Keratinocyte (primary cell): ENCODE measurements at regions not wholly inside any gene's neighbourhood (a gene's known extent, or its start where the extent isn't known, plus 50 kb on each side); places are given as distances from the start of the nearest gene placed in this dataset.

Experiments
- DNase-seq: peaks from one replicate; pipeline ENCODE4 v3.0.0-alpha.2; 2011; ENCODE audit warnings: low read depth, missing footprints, low spot score
- FAIRE-seq: peaks from 2 replicates; lab custom pipeline; 2011; peaks lifted over from hg19 to GRCh38; lab: Jason Lieb, UNC
- H2AFZ ChIP-seq: 2 replicates; pipeline ENCODE4 v1.6.0; 2012; ENCODE audit warnings: low read length, control low read depth, inconsistent platforms; ENCODE audit not compliant: control insufficient read depth
- H3K27ac ChIP-seq: 2 replicates; pipeline ENCODE4 v1.5.1; 2011; ENCODE audit warnings: low read length; ENCODE audit not compliant: control insufficient read depth, insufficient read depth
- H3K27me3 ChIP-seq: 3 replicates; pipeline ENCODE4 v1.6.0; 2011; ENCODE audit warnings: low read length; ENCODE audit not compliant: control insufficient read depth, insufficient read depth; ENCODE audit errors: extremely low read depth
- H3K36me3 ChIP-seq, 2 experiments: 2 replicates in 1 of 2; 3 replicates in 1 of 2; pipeline ENCODE4 v1.5.1; 2011; ENCODE audit warnings: low read length in 2 of 2, mild to moderate bottlenecking in 1 of 2; ENCODE audit not compliant: control insufficient read depth in 2 of 2, insufficient read depth in 2 of 2; ENCODE audit errors: extremely low read depth in 1 of 2
- H3K4me1 ChIP-seq: 3 replicates; pipeline ENCODE4 v1.5.1; 2011; ENCODE audit warnings: low read length; ENCODE audit not compliant: control insufficient read depth, insufficient read depth; ENCODE audit errors: extremely low read depth
- H3K4me2 ChIP-seq: 3 replicates; pipeline ENCODE4 v1.6.0; 2011; ENCODE audit warnings: low read depth, low read length; ENCODE audit not compliant: control insufficient read depth, insufficient read depth; ENCODE audit errors: extremely low read depth
- H3K4me3 ChIP-seq, 3 experiments: fragments of 200-600 bp in 1 of 3; sonication (generic) in 1 of 3; 2 replicates in 2 of 3; 3 replicates in 1 of 3; pipeline ENCODE4 v1.5.1; 2011 to 2016; ENCODE audit warnings: low read length in 3 of 3, mild to moderate bottlenecking in 3 of 3, control low read depth in 2 of 3, inconsistent platforms in 1 of 3, low read depth in 1 of 3, mixed read lengths in 1 of 3, mixed run types in 1 of 3, moderate library complexity in 1 of 3; ENCODE audit not compliant: control insufficient read depth in 2 of 3, insufficient read depth in 2 of 3; ENCODE audit errors: extremely low read depth in 1 of 3
- H3K79me2 ChIP-seq: 2 replicates; pipeline ENCODE4 v1.6.0; 2012; ENCODE audit warnings: low read length; ENCODE audit not compliant: control insufficient read depth, insufficient read depth
- H3K9ac ChIP-seq: 3 replicates; pipeline ENCODE4 v1.6.0; 2011; ENCODE audit warnings: low read length; ENCODE audit not compliant: control insufficient read depth, insufficient read depth; ENCODE audit errors: extremely low read depth
- H3K9me1 ChIP-seq: 3 replicates; pipeline ENCODE4 v1.6.0; 2011; ENCODE audit warnings: low read length; ENCODE audit not compliant: control insufficient read depth, insufficient read depth; ENCODE audit errors: extremely low read depth
- H3K9me3 ChIP-seq: 2 replicates; pipeline ENCODE4 v1.5.1; 2012; ENCODE audit warnings: low read depth, low read length; ENCODE audit not compliant: control insufficient read depth
- H4K20me1 ChIP-seq: 3 replicates; pipeline ENCODE4 v1.6.0; 2011; ENCODE audit warnings: low read length; ENCODE audit not compliant: control insufficient read depth, insufficient read depth; ENCODE audit errors: extremely low read depth
- EZH2 ChIP-seq: IDR thresholded peaks from one replicate; pipeline ENCODE4 v1.6.1; 2012; ENCODE audit warnings: inconsistent platforms, mild to moderate bottlenecking, low read length, moderate library complexity
- dilution Hi-C: fragments of 300-500 bp; cut with MboI; formaldehyde crosslinking; loops from one replicate; pipeline ENCODE4 v1.7.0; 2020; ENCODE audit warnings: low sequenced_read_pairs; ENCODE audit not compliant: extremely low pct_ligation_motif_present
- TF ChIP-seq, protein P1 (sequence below), 3 experiments: IDR thresholded peaks in 1 of 3; conservative IDR thresholded peaks in 1 of 3; optimal IDR thresholded peaks in 1 of 3; 2 replicates in 2 of 3; 3 replicates in 1 of 3; pipeline versions ENCODE3 to v1.5.1; 2011; ENCODE audit warnings: low read length in 3 of 3, mild to moderate bottlenecking in 3 of 3, moderate library complexity in 2 of 3, control low read depth in 1 of 3, inconsistent platforms in 1 of 3; ENCODE audit not compliant: insufficient read depth in 2 of 3; ENCODE audit errors: extremely low read depth in 1 of 3

GRCh38 chr13:104309431-104309830 is 1243.2 kb upstream of the SLC10A2 start:
- Histone ChIP-seq H3K79me2 (no peaks in the 10 kb centered on the region), H3K9me3 (no peaks in the 10 kb centered on the region), H2AFZ (no peak overlapping the region), H3K27me3 (no peaks in the 10 kb centered on the region), H3K9ac (no peak overlapping the region), H3K27ac (no peak overlapping the region), H3K9me1 (no peaks in the 10 kb centered on the region), H4K20me1 (no peaks in the 10 kb centered on the region), H3K4me2 (no peak overlapping the region), H3K36me3 (no peaks in the 10 kb centered on the region), H3K4me1 (peaks cover 6% of the 10 kb centered on the region), H3K4me3 (no peak overlapping the region)
- TF ChIP-seq EZH2: no peak
- TF ChIP-seq, protein P1, sequence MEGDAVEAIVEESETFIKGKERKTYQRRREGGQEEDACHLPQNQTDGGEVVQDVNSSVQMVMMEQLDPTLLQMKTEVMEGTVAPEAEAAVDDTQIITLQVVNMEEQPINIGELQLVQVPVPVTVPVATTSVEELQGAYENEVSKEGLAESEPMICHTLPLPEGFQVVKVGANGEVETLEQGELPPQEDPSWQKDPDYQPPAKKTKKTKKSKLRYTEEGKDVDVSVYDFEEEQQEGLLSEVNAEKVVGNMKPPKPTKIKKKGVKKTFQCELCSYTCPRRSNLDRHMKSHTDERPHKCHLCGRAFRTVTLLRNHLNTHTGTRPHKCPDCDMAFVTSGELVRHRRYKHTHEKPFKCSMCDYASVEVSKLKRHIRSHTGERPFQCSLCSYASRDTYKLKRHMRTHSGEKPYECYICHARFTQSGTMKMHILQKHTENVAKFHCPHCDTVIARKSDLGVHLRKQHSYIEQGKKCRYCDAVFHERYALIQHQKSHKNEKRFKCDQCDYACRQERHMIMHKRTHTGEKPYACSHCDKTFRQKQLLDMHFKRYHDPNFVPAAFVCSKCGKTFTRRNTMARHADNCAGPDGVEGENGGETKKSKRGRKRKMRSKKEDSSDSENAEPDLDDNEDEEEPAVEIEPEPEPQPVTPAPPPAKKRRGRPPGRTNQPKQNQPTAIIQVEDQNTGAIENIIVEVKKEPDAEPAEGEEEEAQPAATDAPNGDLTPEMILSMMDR (optimal IDR thresholded peaks at IDR 0.05 in 1 of 3, IDR thresholded peaks at IDR 0.05 in 1 of 3, conservative IDR thresholded peaks at IDR 0.05 in 1 of 3; ENCODE audit: extremely low read depth in 1 of 3, insufficient read depth in 2 of 3, low read length in 3 of 3): no peak
- dilution Hi-C loops: no loop called here
- FAIRE-seq (no peak), DNase-seq (no peak)

DNA sequence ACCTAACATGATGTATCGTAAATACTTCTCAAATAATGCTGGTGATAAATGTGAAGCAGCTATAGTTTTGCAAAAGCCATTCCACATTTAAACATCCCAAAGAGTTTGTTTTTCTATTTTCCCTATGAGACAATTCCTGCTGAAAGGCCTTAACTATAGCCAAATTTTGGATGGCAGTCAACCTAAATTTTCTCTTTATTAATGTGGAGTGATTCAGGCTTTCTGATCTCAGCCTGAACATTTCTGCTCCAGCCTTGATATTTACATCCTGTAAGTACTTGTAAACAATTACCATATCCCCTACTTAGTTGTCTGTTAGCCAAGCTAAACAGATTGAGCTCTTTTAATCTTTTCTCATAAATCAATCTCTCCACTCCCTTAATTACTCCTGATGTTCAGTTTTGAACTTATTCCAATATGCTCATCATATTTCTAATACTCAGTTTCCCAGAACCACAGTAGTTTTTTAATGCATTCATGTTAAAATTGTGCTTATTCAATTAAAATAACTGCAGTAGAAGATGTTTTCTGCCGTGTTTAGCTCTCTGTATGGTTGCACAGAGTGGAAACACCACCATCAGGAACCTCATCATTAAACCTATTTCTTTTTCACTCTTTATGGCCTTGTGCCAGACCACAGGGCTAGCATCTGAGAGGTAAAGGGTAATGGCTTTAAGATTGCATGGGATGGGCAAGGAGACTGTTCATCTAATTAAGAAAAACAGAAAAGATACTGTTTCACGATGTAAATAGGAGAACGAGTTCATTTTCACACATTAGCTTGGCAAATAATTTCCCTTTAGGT is 1235.2 kb upstream of the SLC10A2 start:
- no peaks in the 10 kb centered on the region for H4K20me1 ChIP-seq
- no peaks in the 10 kb centered on the region for H3K9me1 ChIP-seq
- no peak overlapping the region for H2AFZ ChIP-seq
- dilution Hi-C loops: no loop called here
- H3K4me3 ChIP-seq: no peak overlapping the region
- no peak overlapping the region for H3K4me2 ChIP-seq
- H3K27ac ChIP-seq: no peak overlapping the region
- FAIRE-seq (no peak), DNase-seq (no peak)
- no peaks in the 10 kb centered on the region for H3K79me2 ChIP-seq
- H3K36me3 ChIP-seq: no peaks in the 10 kb centered on the region
- H3K27me3 ChIP-seq: no peaks in the 10 kb centered on the region
- no peak for TF ChIP-seq EZH2
- TF ChIP-seq, protein P1 (optimal IDR thresholded peaks at IDR 0.05 in 1 of 3, IDR thresholded peaks at IDR 0.05 in 1 of 3, conservative IDR thresholded peaks at IDR 0.05 in 1 of 3; ENCODE audit: extremely low read depth in 1 of 3, insufficient read depth in 2 of 3, low read length in 3 of 3): no peak
- no peaks in the 10 kb centered on the region for H3K4me1 ChIP-seq
- no peaks in the 10 kb centered on the region for H3K9me3 ChIP-seq
- no peak overlapping the region for H3K9ac ChIP-seq
